Stomach (tissue), 4 donors: ENCODE measurements at regions not wholly inside any gene's neighbourhood (a gene's known extent, or its start where the extent isn't known, plus 50 kb on each side); places are given as distances from the start of the nearest gene placed in this dataset.

Source experiments
- EP300 ChIP-seq: sonication (generic); formaldehyde crosslinking; IDR thresholded peaks from one replicate; pipeline ENCODE4 v1.6.1; 2017; ENCODE audit warnings: antibody characterized with exemption
- POLR2A ChIP-seq, 4 donors: fragments of 450-650 bp; IDR thresholded peaks; one replicate each; pipeline ENCODE4 v1.6.1; 2016; ENCODE audit warnings: antibody characterized with exemption in 4 of 4, control low read depth in 2 of 4, mild to moderate bottlenecking in 1 of 4, moderate library complexity in 1 of 4
- POLR2AphosphoS5 ChIP-seq, 3 donors: sonication (generic); formaldehyde crosslinking; IDR thresholded peaks; one replicate each; pipeline ENCODE4 v1.6.1; 2016; ENCODE audit warnings: antibody characterized with exemption in 3 of 3
- TF ChIP-seq, protein P1 (sequence below), 7 experiments: fragments of 450-650 bp in 4 of 7; fragments of 200-600 bp in 3 of 7; sonication (generic) in 3 of 7; IDR thresholded peaks; one replicate each; pipeline ENCODE4 v1.5.1; 2016 to 2019; ENCODE audit warnings: antibody characterized with exemption in 7 of 7, control low read depth in 2 of 7, mild to moderate bottlenecking in 1 of 7

DNA sequence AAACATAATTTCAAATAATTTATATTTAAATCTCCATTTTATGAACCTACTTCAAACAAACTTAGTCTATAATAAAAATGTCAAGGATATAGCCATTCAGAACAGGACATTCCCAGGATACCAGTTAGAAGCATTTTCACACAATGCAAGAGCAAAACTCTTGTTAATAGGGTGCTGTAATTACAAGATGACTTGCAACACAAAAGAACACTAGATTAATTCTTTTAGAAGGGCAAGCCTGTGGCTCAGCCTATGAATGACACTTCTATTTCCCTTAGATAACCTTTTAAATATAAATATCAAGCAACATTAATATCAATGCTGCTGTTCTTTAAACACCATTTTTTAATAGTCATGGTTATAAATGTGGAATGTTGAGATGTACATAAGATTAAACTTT is 157.9 kb upstream of the SCN7A start:
- TF ChIP-seq POLR2A (IDR thresholded peaks at IDR 0.05), result no peak
- TF ChIP-seq EP300, result no peak
- TF ChIP-seq, protein P1, sequence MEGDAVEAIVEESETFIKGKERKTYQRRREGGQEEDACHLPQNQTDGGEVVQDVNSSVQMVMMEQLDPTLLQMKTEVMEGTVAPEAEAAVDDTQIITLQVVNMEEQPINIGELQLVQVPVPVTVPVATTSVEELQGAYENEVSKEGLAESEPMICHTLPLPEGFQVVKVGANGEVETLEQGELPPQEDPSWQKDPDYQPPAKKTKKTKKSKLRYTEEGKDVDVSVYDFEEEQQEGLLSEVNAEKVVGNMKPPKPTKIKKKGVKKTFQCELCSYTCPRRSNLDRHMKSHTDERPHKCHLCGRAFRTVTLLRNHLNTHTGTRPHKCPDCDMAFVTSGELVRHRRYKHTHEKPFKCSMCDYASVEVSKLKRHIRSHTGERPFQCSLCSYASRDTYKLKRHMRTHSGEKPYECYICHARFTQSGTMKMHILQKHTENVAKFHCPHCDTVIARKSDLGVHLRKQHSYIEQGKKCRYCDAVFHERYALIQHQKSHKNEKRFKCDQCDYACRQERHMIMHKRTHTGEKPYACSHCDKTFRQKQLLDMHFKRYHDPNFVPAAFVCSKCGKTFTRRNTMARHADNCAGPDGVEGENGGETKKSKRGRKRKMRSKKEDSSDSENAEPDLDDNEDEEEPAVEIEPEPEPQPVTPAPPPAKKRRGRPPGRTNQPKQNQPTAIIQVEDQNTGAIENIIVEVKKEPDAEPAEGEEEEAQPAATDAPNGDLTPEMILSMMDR (IDR thresholded peaks at IDR 0.05), result no peak
- TF ChIP-seq POLR2AphosphoS5 (IDR thresholded peaks at IDR 0.05), result no peak
